Breast epithelium (tissue), 4 donors: ENCODE measurements at regions not wholly inside any gene's neighbourhood (a gene's known extent, or its start where the extent isn't known, plus 50 kb on each side); places are given as distances from the start of the nearest gene placed in this dataset.

Experiments
- DNase-seq, 2 donors: peaks; one replicate each; pipeline ENCODE4 v3.0.0-alpha.2; 2019; ENCODE audit warnings: low spot score in 2 of 2
- H3K27ac ChIP-seq, 2 donors: fragments of 200-600 bp; sonication (generic) in 1 of 2; one replicate each; pipeline ENCODE4 v1.5.1; 2016 to 2019; ENCODE audit warnings: mild to moderate bottlenecking in 1 of 2
- H3K27me3 ChIP-seq, 2 donors: fragments of 200-600 bp; sonication (generic) in 1 of 2; one replicate each; pipeline versions ENCODE4 v1.5.1 to v1.6.0; 2017 to 2019; ENCODE audit warnings: control low read depth in 1 of 2, mild to moderate bottlenecking in 1 of 2
- H3K36me3 ChIP-seq: fragments of 200-600 bp; one replicate; pipeline ENCODE4 v1.5.1; 2019
- H3K4me1 ChIP-seq, 2 donors: fragments of 200-600 bp; sonication (generic); one replicate each; pipeline ENCODE4 v1.5.1; 2016 to 2019; ENCODE audit warnings: control low read depth in 1 of 2
- H3K4me3 ChIP-seq, 3 donors: fragments of 200-600 bp; sonication (generic); 1 replicate in 2 of 3; 2 replicates in 1 of 3; pipeline ENCODE4 v1.5.1; 2016 to 2019; ENCODE audit warnings: mild to moderate bottlenecking in 3 of 3, moderate library complexity in 2 of 3
- H3K9me3 ChIP-seq, 2 donors: fragments of 200-600 bp; sonication (generic) in 1 of 2; one replicate each; pipeline ENCODE4 v1.5.1; 2016 to 2019; ENCODE audit warnings: control low read depth in 1 of 2
- CTCF ChIP-seq, 3 donors: fragments of 450-650 bp; IDR thresholded peaks; one replicate each; pipeline ENCODE4 v1.5.1; 2016 to 2017; ENCODE audit warnings: antibody characterized with exemption in 3 of 3, mild to moderate bottlenecking in 3 of 3, moderate library complexity in 3 of 3
- POLR2A ChIP-seq: fragments of 450-650 bp; IDR thresholded peaks from one replicate; pipeline ENCODE4 v1.6.1; 2016; ENCODE audit warnings: antibody characterized with exemption, mild to moderate bottlenecking, moderate library complexity
- POLR2AphosphoS5 ChIP-seq, 3 donors: sonication (generic); formaldehyde crosslinking; IDR thresholded peaks; one replicate each; pipeline ENCODE4 v1.6.1; 2017; ENCODE audit warnings: antibody characterized with exemption in 3 of 3
- intact Hi-C: fragments of 100-400 bp; cut with DNase I; formaldehyde crosslinking; loops from one replicate; pipeline ENCODE4 v1.15.1; 2023; ENCODE audit warnings: low total_unique reads

DNA sequence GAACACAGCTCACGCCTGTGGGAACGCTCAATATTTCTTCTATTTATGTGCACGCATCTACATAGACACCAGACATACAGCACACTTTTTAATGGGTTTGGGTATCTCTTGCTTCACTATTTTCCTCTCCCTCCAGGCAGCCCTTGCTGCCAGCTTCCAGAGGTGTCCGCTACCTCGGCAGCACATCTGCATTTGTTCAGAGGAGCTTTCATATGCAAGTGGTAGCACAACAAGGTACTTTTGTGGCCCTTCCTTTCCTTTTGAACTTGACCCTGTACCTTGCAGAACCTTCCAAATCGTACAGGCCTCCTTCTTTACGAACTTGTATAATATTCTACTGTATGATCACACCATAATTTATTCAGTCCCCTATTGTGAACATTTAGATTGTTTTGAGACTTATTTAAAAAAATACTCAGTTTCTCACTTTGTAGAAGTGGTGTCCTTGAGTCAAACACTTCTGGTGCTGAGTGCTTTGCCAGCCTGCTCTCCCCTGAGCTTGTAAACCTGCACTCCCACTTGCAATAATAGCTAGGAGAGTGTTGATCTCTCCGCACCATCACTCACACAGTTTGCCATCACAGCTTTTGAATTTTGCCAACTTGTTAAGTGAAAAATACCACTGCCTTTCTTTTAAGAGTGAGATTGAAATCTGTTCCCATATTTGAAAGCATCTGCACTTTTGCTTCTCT is 106.0 kb upstream of the ZNF32 start:
- intact Hi-C loops = no loop called here
- H3K27ac ChIP-seq = no peak overlapping the region
- no peaks in the 10 kb centered on the region for H3K36me3 ChIP-seq
- no peaks in the 10 kb centered on the region for H3K9me3 ChIP-seq
- no peak for DNase-seq
- H3K4me1 ChIP-seq = no peaks in the 10 kb centered on the region
- no peak for TF ChIP-seq CTCF (IDR thresholded peaks at IDR 0.05)
- no peak for TF ChIP-seq POLR2A
- no peaks in the 10 kb centered on the region for H3K27me3 ChIP-seq
- H3K4me3 ChIP-seq = no peak overlapping the region

- Histone ChIP-seq H3K27me3 (no peaks in the 10 kb centered on the region), H3K9me3 (no peaks in the 10 kb centered on the region), H3K27ac (no peak overlapping the region), H3K4me1 (no peaks in the 10 kb centered on the region), H3K4me3 (no peak overlapping the region), H3K36me3 (no peaks in the 10 kb centered on the region)
- no peak for TF ChIP-seq POLR2AphosphoS5 (IDR thresholded peaks at IDR 0.05)
- no peak for TF ChIP-seq CTCF (IDR thresholded peaks at IDR 0.05)
- TF ChIP-seq POLR2A = no peak
- intact Hi-C loops = no loop called here
- no peak for DNase-seq
Observed at GRCh38 chr10:43753397-43754061, 104.8 kb upstream of the ZNF32 start.

- Histone ChIP-seq H3K4me1 (no peaks in the 10 kb centered on the region), H3K27ac (no peak overlapping the region), H3K36me3 (no peaks in the 10 kb centered on the region), H3K9me3 (no peaks in the 10 kb centered on the region), H3K27me3 (no peaks in the 10 kb centered on the region), H3K4me3 (no peak overlapping the region)
- no peak for TF ChIP-seq POLR2A
- TF ChIP-seq POLR2AphosphoS5 (IDR thresholded peaks at IDR 0.05) = no peak
- no peak for TF ChIP-seq CTCF (IDR thresholded peaks at IDR 0.05)
- intact Hi-C loops = no loop called here
- DNase-seq = no peak
Observed at GRCh38 chr10:43752682-43753081, 104.0 kb upstream of the ZNF32 start.

DNA sequence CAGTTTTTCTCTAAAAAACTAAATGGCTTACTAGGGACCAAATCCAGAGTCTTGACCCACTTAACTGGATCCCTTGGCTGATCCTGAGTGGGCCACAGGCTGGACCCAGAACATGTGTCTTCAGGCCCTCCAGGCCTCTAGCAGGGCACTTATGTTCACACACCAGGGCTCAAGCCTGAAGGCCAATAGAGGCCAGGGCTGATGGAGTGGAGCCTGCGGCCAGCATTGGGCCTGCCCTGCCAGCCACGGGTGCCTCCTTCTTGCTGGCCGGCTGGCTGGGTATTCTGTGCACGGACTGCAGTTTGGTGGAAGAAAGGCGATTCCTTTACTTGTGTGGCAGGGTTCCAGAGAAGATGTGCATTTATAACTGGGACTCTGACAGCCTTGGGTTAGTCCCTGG is 103.0 kb upstream of the ZNF32 start:
- Histone ChIP-seq H3K36me3 (no peaks in the 10 kb centered on the region), H3K27ac (no peak overlapping the region), H3K9me3 (no peaks in the 10 kb centered on the region), H3K4me3 (no peak overlapping the region), H3K4me1 (no peaks in the 10 kb centered on the region), H3K27me3 (no peaks in the 10 kb centered on the region)
- intact Hi-C loops = no loop called here
- DNase-seq = no peak
- TF ChIP-seq POLR2A (no peak), CTCF (IDR thresholded peaks at IDR 0.05) (no peak), POLR2AphosphoS5 (IDR thresholded peaks at IDR 0.05) (no peak)

- intact Hi-C loops = no loop called here
- no peaks in the 10 kb centered on the region for H3K9me3 ChIP-seq
- H3K36me3 ChIP-seq = no peaks in the 10 kb centered on the region
- DNase-seq = no peak
- no peak overlapping the region for H3K4me3 ChIP-seq
- H3K27me3 ChIP-seq = no peaks in the 10 kb centered on the region
- TF ChIP-seq CTCF (IDR thresholded peaks at IDR 0.05) (no peak), POLR2AphosphoS5 (IDR thresholded peaks at IDR 0.05) (no peak), POLR2A (no peak)
- H3K27ac ChIP-seq = no peak overlapping the region
- no peaks in the 10 kb centered on the region for H3K4me1 ChIP-seq
Observed at GRCh38 chr10:43749940-43750552, 101.4 kb upstream of the ZNF32 start.
